GM19395 (cell line): ENCODE measurements at regions not wholly inside any gene's neighbourhood (a gene's known extent, or its start where the extent isn't known, plus 50 kb on each side); places are given as distances from the start of the nearest gene placed in this dataset.

ENCODE experiments used
- ATAC-seq: cut with Tn5 transposase; IDR thresholded peaks from one replicate; pipeline ENCODE4 v1.9.1; 2021; ENCODE audit warnings: mild to moderate bottlenecking, moderate library complexity; ENCODE audit not compliant: unreplicated experiment

GRCh38 chr18:73869182-73869581, 278.5 kb downstream of the FBXO15 start:
- ATAC-seq: no peak

- ATAC-seq: no peak
Observed at GRCh38 chr18:73861771-73862170, 285.9 kb downstream of the FBXO15 start.

- ATAC-seq: no peak
Observed at GRCh38 chr18:73859837-73860397, 287.7 kb downstream of the FBXO15 start.

GRCh38 chr18:73852789-73853549, 294.7 kb downstream of the FBXO15 start:
- no peak for ATAC-seq

GRCh38 chr18:73850782-73851181, 296.9 kb downstream of the FBXO15 start:
- ATAC-seq: no peak

- ATAC-seq: no peak
Observed at GRCh38 chr18:73848656-73849055, 299.0 kb downstream of the FBXO15 start.

GRCh38 chr18:73843455-73843854, 304.2 kb downstream of the FBXO15 start:
- no peak for ATAC-seq

- ATAC-seq: peak; percentile 91
Observed at GRCh38 chr18:73842795-73843394, 304.7 kb downstream of the FBXO15 start.

GRCh38 chr18:73841661-73842060, 306.0 kb downstream of the FBXO15 start:
- no peak for ATAC-seq

GRCh38 chr18:73840319-73840945, 307.2 kb downstream of the FBXO15 start:
- ATAC-seq: no peak

GRCh38 chr18:73839441-73839840, 308.2 kb downstream of the FBXO15 start:
- no peak for ATAC-seq

- ATAC-seq: no peak
Observed at GRCh38 chr18:73838107-73838506, 309.5 kb downstream of the FBXO15 start.

- ATAC-seq: no peak
Observed at GRCh38 chr18:73835656-73836364, 311.8 kb downstream of the FBXO15 start.

- no peak for ATAC-seq
Observed at GRCh38 chr18:73835039-73835438, 312.6 kb downstream of the FBXO15 start.

GRCh38 chr18:73831688-73832087, 315.9 kb downstream of the FBXO15 start:
- ATAC-seq: no peak

GRCh38 chr18:73829146-73829545, 318.5 kb downstream of the FBXO15 start:
- no peak for ATAC-seq

GRCh38 chr18:73827801-73828200, 319.8 kb downstream of the FBXO15 start:
- ATAC-seq: no peak

- no peak for ATAC-seq
Observed at GRCh38 chr18:73826098-73826497, 321.5 kb downstream of the FBXO15 start.

- no peak for ATAC-seq
Observed at GRCh38 chr18:73824671-73825070, 323.0 kb downstream of the FBXO15 start.

GRCh38 chr18:73812423-73812822, 335.2 kb downstream of the FBXO15 start:
- no peak for ATAC-seq

- no peak for ATAC-seq
Observed at GRCh38 chr18:73807551-73808192, 340.0 kb downstream of the FBXO15 start.
